HEK293 (cell line): ENCODE measurements at regions not wholly inside any gene's neighbourhood (a gene's known extent, or its start where the extent isn't known, plus 50 kb on each side); places are given as distances from the start of the nearest gene placed in this dataset.

Source experiments
- GLIS1 ChIP-seq: fragments of 450-650 bp; formaldehyde crosslinking; IDR thresholded peaks from 2 replicates; pipeline ENCODE4 v1.5.1; 2016; ENCODE audit warnings: missing biosample characterization, missing genetic modification characterization
- SP7 ChIP-seq: fragments of 450-650 bp; formaldehyde crosslinking; IDR thresholded peaks from 2 replicates; pipeline ENCODE4 v1.5.1; 2016; ENCODE audit warnings: missing biosample characterization, missing genetic modification characterization
- TRIM28 ChIP-seq: IDR thresholded peaks from 2 replicates; pipeline ENCODE4 v1.6.1; 2011; ENCODE audit warnings: low read length, control low read depth, borderline replicate concordance
- ZNF174 ChIP-seq: fragments of 450-650 bp; formaldehyde crosslinking; IDR thresholded peaks from 2 replicates; pipeline ENCODE4 v1.5.0; 2017; ENCODE audit warnings: missing biosample characterization, mild to moderate bottlenecking, missing genetic modification characterization
- ZNF175 ChIP-seq: fragments of 450-650 bp; formaldehyde crosslinking; IDR thresholded peaks from 2 replicates; pipeline ENCODE4 v1.5.1; 2016; ENCODE audit warnings: missing biosample characterization, missing genetic modification characterization
- ZNF202 ChIP-seq: fragments of 450-650 bp; formaldehyde crosslinking; IDR thresholded peaks from 2 replicates; pipeline ENCODE4 v1.5.1; 2016; ENCODE audit warnings: missing biosample characterization, missing genetic modification characterization, borderline replicate concordance
- ZNF350 ChIP-seq: fragments of 450-650 bp; formaldehyde crosslinking; IDR thresholded peaks from 2 replicates; pipeline ENCODE4 v1.5.0; 2017; ENCODE audit warnings: missing biosample characterization, mild to moderate bottlenecking, missing genetic modification characterization
- TF ChIP-seq, protein P1 (sequence below): fragments of 450-650 bp; IDR thresholded peaks from 2 replicates; pipeline ENCODE4 v1.5.1; 2018; ENCODE audit warnings: missing biosample characterization, mild to moderate bottlenecking, missing genetic modification characterization
- TF ChIP-seq, protein P2 (sequence below): fragments of 450-650 bp; formaldehyde crosslinking; IDR thresholded peaks from 2 replicates; pipeline ENCODE4 v1.5.1; 2016; ENCODE audit warnings: missing biosample characterization, missing genetic modification characterization
- TF ChIP-seq, protein P3 (sequence below): fragments of 450-650 bp; formaldehyde crosslinking; IDR thresholded peaks from 2 replicates; pipeline ENCODE4 v1.5.1; 2017; ENCODE audit warnings: missing biosample characterization, missing genetic modification characterization
- TF ChIP-seq, protein P4 (sequence below): fragments of 450-650 bp; formaldehyde crosslinking; IDR thresholded peaks from 2 replicates; pipeline ENCODE4 v1.5.1; 2016; ENCODE audit warnings: missing biosample characterization, missing genetic modification characterization, low read depth

DNA sequence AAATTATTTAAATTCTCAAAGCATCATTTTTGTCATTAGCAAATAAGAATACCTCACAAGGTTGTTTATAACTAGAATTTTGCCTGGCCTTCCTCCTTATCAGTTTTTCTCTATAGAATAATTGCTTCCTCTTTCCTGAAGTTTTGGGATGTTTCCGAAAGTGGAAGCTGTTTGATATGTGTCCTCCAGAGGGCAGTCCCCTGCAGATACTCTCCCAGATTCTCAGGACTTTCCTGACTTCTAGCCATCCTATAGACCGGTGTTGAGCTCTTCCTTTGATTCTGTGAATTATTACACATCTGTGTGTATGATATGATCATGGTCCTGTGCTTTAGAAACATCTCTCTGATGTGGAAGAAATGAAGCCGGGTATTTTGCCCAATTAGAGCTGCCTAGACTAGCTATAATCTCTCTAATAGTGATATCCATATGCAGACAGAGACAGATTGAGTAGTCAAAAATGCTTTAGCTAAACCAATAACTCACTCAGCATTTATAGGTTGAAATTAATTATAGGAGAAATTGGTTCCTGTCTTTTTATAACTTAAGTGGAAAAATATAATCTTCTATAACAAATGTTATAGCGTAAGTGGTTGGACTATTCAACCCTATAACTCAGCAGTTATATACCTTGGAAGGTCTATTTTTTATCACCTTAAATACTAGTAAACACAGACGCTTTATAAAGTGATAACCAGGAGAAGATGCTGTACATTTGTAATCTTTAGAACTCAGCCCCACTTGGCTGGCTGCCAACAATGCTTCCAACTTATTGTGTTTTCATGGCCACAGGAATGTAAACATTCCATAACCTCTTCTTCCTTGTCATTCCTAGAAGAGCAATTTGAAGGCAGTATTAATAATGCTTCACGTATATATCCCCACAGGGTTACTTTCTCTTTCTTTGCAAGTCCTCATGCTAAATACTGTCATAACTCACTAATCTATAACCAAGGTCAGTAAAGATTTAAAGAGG is 201.0 kb upstream of the RXFP2 start:
- TF ChIP-seq ZNF175 (tag by site-specific recombination) (no peak), TRIM28 (no peak), ZNF174 (tag by site-specific recombination) (no peak), ZNF350 (tag by site-specific recombination) (peak; percentile 68; the same call in 1 of the 2 replicates), ZNF202 (tag by site-specific recombination) (no peak), GLIS1 (tag by site-specific recombination) (no peak), SP7 (tag by site-specific recombination) (no peak)
- TF ChIP-seq, protein P1, sequence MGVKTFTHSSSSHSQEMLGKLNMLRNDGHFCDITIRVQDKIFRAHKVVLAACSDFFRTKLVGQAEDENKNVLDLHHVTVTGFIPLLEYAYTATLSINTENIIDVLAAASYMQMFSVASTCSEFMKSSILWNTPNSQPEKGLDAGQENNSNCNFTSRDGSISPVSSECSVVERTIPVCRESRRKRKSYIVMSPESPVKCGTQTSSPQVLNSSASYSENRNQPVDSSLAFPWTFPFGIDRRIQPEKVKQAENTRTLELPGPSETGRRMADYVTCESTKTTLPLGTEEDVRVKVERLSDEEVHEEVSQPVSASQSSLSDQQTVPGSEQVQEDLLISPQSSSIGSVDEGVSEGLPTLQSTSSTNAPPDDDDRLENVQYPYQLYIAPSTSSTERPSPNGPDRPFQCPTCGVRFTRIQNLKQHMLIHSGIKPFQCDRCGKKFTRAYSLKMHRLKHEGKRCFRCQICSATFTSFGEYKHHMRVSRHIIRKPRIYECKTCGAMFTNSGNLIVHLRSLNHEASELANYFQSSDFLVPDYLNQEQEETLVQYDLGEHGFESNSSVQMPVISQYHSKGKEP (tag by site-specific recombination), result 0 out of 2 replicates have a peak, but pooled peaks have one; percentile 45
- TF ChIP-seq, protein P2, sequence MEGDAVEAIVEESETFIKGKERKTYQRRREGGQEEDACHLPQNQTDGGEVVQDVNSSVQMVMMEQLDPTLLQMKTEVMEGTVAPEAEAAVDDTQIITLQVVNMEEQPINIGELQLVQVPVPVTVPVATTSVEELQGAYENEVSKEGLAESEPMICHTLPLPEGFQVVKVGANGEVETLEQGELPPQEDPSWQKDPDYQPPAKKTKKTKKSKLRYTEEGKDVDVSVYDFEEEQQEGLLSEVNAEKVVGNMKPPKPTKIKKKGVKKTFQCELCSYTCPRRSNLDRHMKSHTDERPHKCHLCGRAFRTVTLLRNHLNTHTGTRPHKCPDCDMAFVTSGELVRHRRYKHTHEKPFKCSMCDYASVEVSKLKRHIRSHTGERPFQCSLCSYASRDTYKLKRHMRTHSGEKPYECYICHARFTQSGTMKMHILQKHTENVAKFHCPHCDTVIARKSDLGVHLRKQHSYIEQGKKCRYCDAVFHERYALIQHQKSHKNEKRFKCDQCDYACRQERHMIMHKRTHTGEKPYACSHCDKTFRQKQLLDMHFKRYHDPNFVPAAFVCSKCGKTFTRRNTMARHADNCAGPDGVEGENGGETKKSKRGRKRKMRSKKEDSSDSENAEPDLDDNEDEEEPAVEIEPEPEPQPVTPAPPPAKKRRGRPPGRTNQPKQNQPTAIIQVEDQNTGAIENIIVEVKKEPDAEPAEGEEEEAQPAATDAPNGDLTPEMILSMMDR (tag by site-specific recombination), result no peak
- TF ChIP-seq, protein P3, sequence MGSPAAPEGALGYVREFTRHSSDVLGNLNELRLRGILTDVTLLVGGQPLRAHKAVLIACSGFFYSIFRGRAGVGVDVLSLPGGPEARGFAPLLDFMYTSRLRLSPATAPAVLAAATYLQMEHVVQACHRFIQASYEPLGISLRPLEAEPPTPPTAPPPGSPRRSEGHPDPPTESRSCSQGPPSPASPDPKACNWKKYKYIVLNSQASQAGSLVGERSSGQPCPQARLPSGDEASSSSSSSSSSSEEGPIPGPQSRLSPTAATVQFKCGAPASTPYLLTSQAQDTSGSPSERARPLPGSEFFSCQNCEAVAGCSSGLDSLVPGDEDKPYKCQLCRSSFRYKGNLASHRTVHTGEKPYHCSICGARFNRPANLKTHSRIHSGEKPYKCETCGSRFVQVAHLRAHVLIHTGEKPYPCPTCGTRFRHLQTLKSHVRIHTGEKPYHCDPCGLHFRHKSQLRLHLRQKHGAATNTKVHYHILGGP (tag by site-specific recombination), result peak; percentile 59
- TF ChIP-seq, protein P4, sequence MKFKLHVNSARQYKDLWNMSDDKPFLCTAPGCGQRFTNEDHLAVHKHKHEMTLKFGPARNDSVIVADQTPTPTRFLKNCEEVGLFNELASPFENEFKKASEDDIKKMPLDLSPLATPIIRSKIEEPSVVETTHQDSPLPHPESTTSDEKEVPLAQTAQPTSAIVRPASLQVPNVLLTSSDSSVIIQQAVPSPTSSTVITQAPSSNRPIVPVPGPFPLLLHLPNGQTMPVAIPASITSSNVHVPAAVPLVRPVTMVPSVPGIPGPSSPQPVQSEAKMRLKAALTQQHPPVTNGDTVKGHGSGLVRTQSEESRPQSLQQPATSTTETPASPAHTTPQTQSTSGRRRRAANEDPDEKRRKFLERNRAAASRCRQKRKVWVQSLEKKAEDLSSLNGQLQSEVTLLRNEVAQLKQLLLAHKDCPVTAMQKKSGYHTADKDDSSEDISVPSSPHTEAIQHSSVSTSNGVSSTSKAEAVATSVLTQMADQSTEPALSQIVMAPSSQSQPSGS, result no peak
